Sigmoid colon (tissue), 6 donors: ENCODE measurements at regions not wholly inside any gene's neighbourhood (a gene's known extent, or its start where the extent isn't known, plus 50 kb on each side); places are given as distances from the start of the nearest gene placed in this dataset.

Source experiments
- DNase-seq: peaks from one replicate; pipeline ENCODE4 v3.0.0-alpha.2; 2019
- H3K27ac ChIP-seq, 4 donors: fragments of 200-600 bp; sonication (generic); one replicate each; pipeline ENCODE4 v1.5.1; 2016 to 2019; ENCODE audit warnings: mild to moderate bottlenecking in 1 of 4
- H3K27me3 ChIP-seq, 3 donors: fragments of 200-600 bp; sonication (generic); one replicate each; pipeline ENCODE4 v1.5.1; 2019; ENCODE audit warnings: mild to moderate bottlenecking in 1 of 3
- H3K36me3 ChIP-seq, 4 donors: fragments of 200-600 bp; sonication (generic); one replicate each; pipeline ENCODE4 v1.5.1; 2016 to 2019
- H3K4me1 ChIP-seq, 4 donors: fragments of 200-600 bp; sonication (generic); one replicate each; pipeline ENCODE4 v1.5.1; 2017 to 2019
- H3K4me3 ChIP-seq, 4 donors: fragments of 200-600 bp; sonication (generic); one replicate each; pipeline ENCODE4 v1.5.1; 2017 to 2019; ENCODE audit warnings: mild to moderate bottlenecking in 2 of 4, moderate library complexity in 1 of 4
- H3K9me3 ChIP-seq, 4 donors: fragments of 200-600 bp in 3 of 4; sonication (generic) in 3 of 4; one replicate each; pipeline versions ENCODE4 v1.5.1 to v1.6.1; 2013 to 2019
- CTCF ChIP-seq, 4 experiments: fragments of 450-650 bp in 3 of 4; fragments of 200-600 bp in 1 of 4; IDR thresholded peaks; one replicate each; pipeline ENCODE4 v1.5.1; 2016 to 2019; ENCODE audit warnings: antibody characterized with exemption in 4 of 4, mild to moderate bottlenecking in 3 of 4, moderate library complexity in 2 of 4
- EP300 ChIP-seq, 4 donors: sonication (generic); formaldehyde crosslinking; IDR thresholded peaks; one replicate each; pipeline ENCODE4 v1.6.1; 2017; ENCODE audit warnings: antibody characterized with exemption in 4 of 4
- POLR2A ChIP-seq, 2 donors: fragments of 450-650 bp; IDR thresholded peaks; one replicate each; pipeline ENCODE4 v1.6.1; 2016; ENCODE audit warnings: antibody characterized with exemption in 2 of 2, mild to moderate bottlenecking in 2 of 2, moderate library complexity in 2 of 2
- POLR2AphosphoS5 ChIP-seq, 4 donors: sonication (generic); formaldehyde crosslinking; IDR thresholded peaks; one replicate each; pipeline ENCODE4 v1.6.1; 2017; ENCODE audit warnings: antibody characterized with exemption in 4 of 4
- WGBS, 2 donors: extraction: QIAGEN DNeasy Blood & Tissue Kit; methylation state at CpG; one replicate each; pipeline ENCODE4 v1.1.7; 2013; 5-methylcytosine and 5-hydroxymethylcytosine counted together
- intact Hi-C: fragments of 100-400 bp; cut with DNase I; formaldehyde crosslinking; loops from one replicate; pipeline ENCODE4 v1.15.1; 2023
- donor health status: healthy with polysubstance abuse.
- donor health status: healthy.

DNA sequence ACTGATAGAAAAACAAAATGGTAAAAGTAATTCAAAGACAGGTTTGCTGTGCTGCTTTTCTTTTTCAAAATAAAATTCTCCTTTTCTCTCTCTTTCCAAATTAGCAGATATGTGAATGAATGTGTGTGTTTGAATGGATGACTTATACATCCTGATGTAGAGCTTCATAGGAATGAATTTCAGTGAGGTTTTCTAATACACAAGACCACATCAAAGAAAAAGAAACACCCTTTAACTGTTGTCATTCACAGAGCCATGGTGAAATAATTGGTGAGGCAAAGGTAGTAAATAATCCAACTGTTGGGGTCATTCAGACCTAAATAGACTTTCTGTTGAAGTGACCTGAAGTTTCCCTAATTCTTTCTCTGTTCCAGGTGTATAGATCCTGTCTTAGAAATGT is 139.1 kb upstream of the ZPLD1 start:
- Histone ChIP-seq H3K4me3 (no peak overlapping the region), H3K9me3 (no peaks in the 10 kb centered on the region), H3K27me3 (no peaks in the 10 kb centered on the region), H3K4me1 (no peaks in the 10 kb centered on the region), H3K27ac (no peak overlapping the region), H3K36me3 (no peaks in the 10 kb centered on the region)
- TF ChIP-seq CTCF (IDR thresholded peaks at IDR 0.05) (no peak), POLR2AphosphoS5 (IDR thresholded peaks at IDR 0.05) (no peak), POLR2A (IDR thresholded peaks at IDR 0.05) (no peak), EP300 (IDR thresholded peaks at IDR 0.05) (no peak)
- DNase-seq = no peak
- intact Hi-C loops = no loop called here

DNA sequence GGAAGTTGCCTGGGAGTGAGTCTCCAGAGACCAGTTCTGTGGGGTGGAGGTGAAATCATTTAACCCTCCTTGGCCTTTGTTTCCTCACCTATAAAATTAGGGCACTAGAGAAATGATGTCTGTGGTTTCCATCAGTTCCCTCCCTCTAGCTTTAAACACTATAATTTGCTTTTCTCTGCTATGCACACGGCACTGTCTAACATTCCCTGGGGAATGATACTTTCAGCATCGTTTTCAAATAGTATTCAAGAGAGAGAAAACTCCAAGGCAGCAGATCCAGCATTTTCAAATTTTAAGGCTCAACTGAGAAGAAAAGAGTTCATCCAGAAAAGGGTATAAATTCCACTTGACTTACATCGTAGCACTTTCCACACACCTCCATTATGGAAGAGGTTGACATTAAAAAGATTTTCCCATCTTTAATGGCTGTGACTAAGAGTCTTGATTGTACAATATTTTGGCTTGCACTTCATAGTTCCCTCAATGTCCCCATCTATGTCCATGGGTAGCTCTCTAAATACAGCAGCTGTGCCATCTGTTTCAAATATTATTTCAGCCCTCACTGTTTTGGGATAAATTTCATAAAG is 137.7 kb upstream of the ZPLD1 start:
- Histone ChIP-seq H3K36me3 (no peaks in the 10 kb centered on the region), H3K9me3 (no peaks in the 10 kb centered on the region), H3K4me3 (no peak overlapping the region), H3K27me3 (no peaks in the 10 kb centered on the region), H3K4me1 (no peaks in the 10 kb centered on the region), H3K27ac (no peak overlapping the region)
- no peak for DNase-seq
- WGBS, 2 donors = 65 to 81% methylated on average over 3 of the region's 3 CpGs
- intact Hi-C loops = no loop called here
- TF ChIP-seq POLR2A (IDR thresholded peaks at IDR 0.05) (no peak), CTCF (IDR thresholded peaks at IDR 0.05) (no peak), EP300 (IDR thresholded peaks at IDR 0.05) (no peak), POLR2AphosphoS5 (IDR thresholded peaks at IDR 0.05) (no peak)

DNA sequence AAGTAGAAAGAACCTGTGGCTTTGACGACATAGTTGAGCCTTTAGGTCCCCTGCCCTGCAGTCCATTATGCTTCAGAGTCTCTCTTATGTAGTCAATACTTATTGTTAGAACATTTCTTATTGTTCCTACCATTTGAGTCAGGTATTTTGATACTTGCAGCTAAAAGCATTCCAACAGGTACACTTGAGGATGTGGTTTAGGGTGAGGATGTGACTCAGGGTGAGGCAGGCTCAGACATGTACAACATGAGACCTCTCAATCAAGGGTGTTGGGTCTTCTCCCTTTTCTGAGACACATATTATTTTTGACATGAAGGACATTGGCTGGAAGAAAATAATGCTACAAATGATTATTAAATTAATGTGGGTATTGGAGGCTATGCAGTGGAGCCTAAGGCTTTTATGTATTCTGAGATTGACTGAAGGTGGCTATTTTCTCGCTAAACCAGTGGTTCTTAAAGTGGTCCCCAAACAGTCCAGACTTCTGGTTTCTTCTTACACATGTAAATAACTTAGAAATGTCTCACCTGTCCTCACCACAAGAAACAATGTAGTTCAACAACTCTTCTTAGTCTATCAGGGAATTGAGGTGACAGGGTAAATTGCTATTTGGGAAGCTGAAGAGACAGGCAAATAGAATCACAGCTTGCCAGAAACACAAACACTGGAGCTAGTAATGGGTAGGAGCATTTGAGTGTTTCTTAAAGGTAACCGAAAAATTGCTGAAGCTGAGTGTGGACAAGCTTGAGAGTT is 135.5 kb upstream of the ZPLD1 start:
- Histone ChIP-seq H3K9me3 (no peaks in the 10 kb centered on the region), H3K27ac (no peak overlapping the region), H3K4me3 (no peak overlapping the region), H3K4me1 (no peaks in the 10 kb centered on the region), H3K27me3 (no peaks in the 10 kb centered on the region), H3K36me3 (no peaks in the 10 kb centered on the region)
- intact Hi-C loops = no loop called here
- 83 to 85% methylated on average over 3 of the region's 3 CpGs for WGBS, 2 donors
- no peak for TF ChIP-seq POLR2A (IDR thresholded peaks at IDR 0.05)
- TF ChIP-seq CTCF (IDR thresholded peaks at IDR 0.05) = no peak
- TF ChIP-seq POLR2AphosphoS5 (IDR thresholded peaks at IDR 0.05) = no peak
- TF ChIP-seq EP300 (IDR thresholded peaks at IDR 0.05) = no peak
- DNase-seq = no peak

GRCh38 chr3:102301155-102301880 is 133.5 kb upstream of the ZPLD1 start:
- 58 to 73% methylated on average over 4 of the region's 4 CpGs for WGBS, 2 donors
- no peaks in the 10 kb centered on the region for H3K36me3 ChIP-seq
- TF ChIP-seq EP300 (IDR thresholded peaks at IDR 0.05) (no peak), POLR2AphosphoS5 (IDR thresholded peaks at IDR 0.05) (no peak), CTCF (IDR thresholded peaks at IDR 0.05) (no peak), POLR2A (IDR thresholded peaks at IDR 0.05) (no peak)
- DNase-seq = no peak
- H3K4me1 ChIP-seq = no peaks in the 10 kb centered on the region
- H3K9me3 ChIP-seq = no peaks in the 10 kb centered on the region
- H3K27ac ChIP-seq = no peak overlapping the region
- H3K27me3 ChIP-seq = no peaks in the 10 kb centered on the region
- intact Hi-C loops = no loop called here
- no peak overlapping the region for H3K4me3 ChIP-seq
